HepG2 (cell line): ENCODE measurements at regions not wholly inside any gene's neighbourhood (a gene's known extent, or its start where the extent isn't known, plus 50 kb on each side); places are given as distances from the start of the nearest gene placed in this dataset.

ENCODE experiments used
- ATAC-seq: fragments of 200-7000 bp; cut with Tn5 transposase; 3 replicates; pipeline ENCODE4 v1.9.1; 2020; ENCODE audit warnings: mild to moderate bottlenecking, moderate library complexity
- BruUV-seq: library from RNA; stranded (reverse); fragments of 400-500 nt; replicated peaks from 2 replicates; lab custom pipeline; 2021; lab: Mats Ljungman, UMichigan
- CTCF ChIA-PET: fragments of 300-600 bp; formaldehyde crosslinking; extraction: SDS; loops from one replicate; lab custom pipeline; 2021; ENCODE audit warnings: low total read pairs, inconsistent platforms, low intra/inter-chr PET ratio; lab: Yijun Ruan, JAX
- POLR2A ChIA-PET: fragments of 350-600 bp; sonication (Branson Sonifier 250); formaldehyde crosslinking; loops from one replicate; lab custom pipeline; 2020; ENCODE audit warnings: antibody characterized with exemption, inconsistent platforms; lab: Yijun Ruan, JAX
- DNase-seq: peaks from one replicate; pipeline ENCODE4 v3.0.0-alpha.2; 2015; ENCODE audit warnings: low spot score
- FAIRE-seq: peaks from 3 replicates; lab custom pipeline; 2011; peaks lifted over from hg19 to GRCh38; lab: Jason Lieb, UNC
- H2AFZ ChIP-seq: one replicate; pipeline ENCODE4 v1.6.1; 2011; ENCODE audit warnings: low read length, inconsistent platforms
- H3K27ac ChIP-seq: fragments of 300-600 bp; 3 replicates; pipeline ENCODE4 v1.8.0; 2011; ENCODE audit warnings: mixed run types, mild to moderate bottlenecking, mixed read lengths, low read length, inconsistent platforms; ENCODE audit not compliant: insufficient read depth; ENCODE audit errors: extremely low read length
- H3K27me3 ChIP-seq, 2 experiments: fragments of 200-600 bp in 1 of 2; 2 replicates in 1 of 2; 3 replicates in 1 of 2; pipeline versions ENCODE4 v1.6.0 to v1.8.0; 2011; ENCODE audit warnings: low read length in 2 of 2, mild to moderate bottlenecking in 2 of 2, moderate library complexity in 2 of 2, inconsistent platforms in 1 of 2; ENCODE audit not compliant: insufficient read depth in 2 of 2, control insufficient read depth in 1 of 2
- H3K36me3 ChIP-seq, 2 experiments: fragments of 200-600 bp in 1 of 2; replicated peaks in 1 of 2; 2 replicates in 1 of 2; 3 replicates in 1 of 2; pipeline versions ENCODE4 v1.5.1 to v1.8.0; 2011; ENCODE audit warnings: low read length in 2 of 2, inconsistent platforms in 1 of 2; ENCODE audit not compliant: insufficient read depth in 2 of 2, control insufficient read depth in 1 of 2
- H3K4me1 ChIP-seq: 2 replicates; pipeline ENCODE4 v1.5.1; 2012; ENCODE audit warnings: low read length, inconsistent platforms; ENCODE audit not compliant: insufficient read depth
- H3K4me2 ChIP-seq: 2 replicates; pipeline ENCODE4 v1.6.0; 2011; ENCODE audit warnings: low read depth, low read length, inconsistent platforms
- H3K4me3 ChIP-seq, 3 experiments: fragments of 200-600 bp in 1 of 3; sonication (generic), shearing (Covaris generic) in 1 of 3; replicated peaks in 1 of 3; 2 replicates each; pipeline ENCODE4 v1.5.1; 2011 to 2016; ENCODE audit warnings: low read length in 3 of 3, inconsistent platforms in 2 of 3, low read depth in 2 of 3, mild to moderate bottlenecking in 2 of 3, control low read depth in 1 of 3, mixed read lengths in 1 of 3; ENCODE audit not compliant: insufficient read depth in 1 of 3
- H3K79me2 ChIP-seq: one replicate; pipeline ENCODE4 v1.6.1; 2011; ENCODE audit warnings: low read length, inconsistent platforms; ENCODE audit not compliant: insufficient read depth
- H3K9ac ChIP-seq: 2 replicates; pipeline ENCODE4 v1.6.0; 2011; ENCODE audit warnings: mild to moderate bottlenecking, low read depth, low read length, inconsistent platforms; ENCODE audit not compliant: insufficient read depth
- H3K9me3 ChIP-seq: 2 replicates; pipeline ENCODE4 v1.5.1; 2012; ENCODE audit warnings: mild to moderate bottlenecking, low read length
- H4K20me1 ChIP-seq: 2 replicates; pipeline ENCODE4 v1.6.0; 2011; ENCODE audit warnings: inconsistent platforms, mild to moderate bottlenecking, low read length, moderate library complexity; ENCODE audit not compliant: insufficient read depth
- ATF7-NPFF ChIP-seq: sonication (generic); formaldehyde crosslinking; IDR thresholded peaks from 2 replicates; pipeline ENCODE4 v1.8.1; 2023; ENCODE audit warnings: mild to moderate bottlenecking, low read depth, missing genetic modification reagents, moderate library complexity
- EP300 ChIP-seq, 3 experiments: sonication (generic) in 1 of 3; formaldehyde crosslinking in 1 of 3; IDR thresholded peaks; 2 replicates each; pipeline versions ENCODE4 v1.5.1 to v1.6.1; 2011 to 2020; ENCODE audit warnings: low read depth in 2 of 3, low read length in 2 of 3, borderline replicate concordance in 1 of 3, improper control_type of control experiment in 1 of 3, mild to moderate bottlenecking in 1 of 3, missing genetic modification reagents in 1 of 3, moderate library complexity in 1 of 3
- IRX3 ChIP-seq: sonication (generic); formaldehyde crosslinking; IDR thresholded peaks from 2 replicates; pipeline ENCODE4 v1.8.1; 2023; ENCODE audit warnings: mild to moderate bottlenecking, low read depth, missing genetic modification reagents, borderline replicate concordance
- MAFK ChIP-seq, 2 experiments: IDR thresholded peaks in 1 of 2; conservative IDR thresholded peaks in 1 of 2; 2 replicates each; pipeline ENCODE4 v1.6.1; 2011; ENCODE audit warnings: improper control_type of control experiment in 2 of 2, low read length in 2 of 2
- SNAI1 ChIP-seq: sonication (generic); formaldehyde crosslinking; IDR thresholded peaks from 2 replicates; pipeline ENCODE4 v1.5.0; 2020; ENCODE audit warnings: mild to moderate bottlenecking, missing genetic modification reagents, borderline replicate concordance
- TBX3 ChIP-seq: fragments of 450-650 bp; IDR thresholded peaks from 2 replicates; pipeline ENCODE4 v1.6.1; 2017; ENCODE audit warnings: antibody characterized with exemption, mild to moderate bottlenecking, inconsistent platforms, borderline replicate concordance
- ZBTB40 ChIP-seq, 2 experiments: fragments of 450-650 bp in 1 of 2; sonication (generic) in 1 of 2; formaldehyde crosslinking in 1 of 2; IDR thresholded peaks; 2 replicates each; pipeline versions ENCODE4 v1.6.1 to v1.8.0; 2016 to 2022; ENCODE audit warnings: antibody characterized with exemption in 1 of 2, mild to moderate bottlenecking in 1 of 2, missing genetic modification reagents in 1 of 2
- ZNF282 ChIP-seq: fragments of 450-650 bp; IDR thresholded peaks from 2 replicates; pipeline ENCODE4 v1.6.1; 2018; ENCODE audit not compliant: partially characterized antibody
- ZNF782 ChIP-seq: sonication (generic); formaldehyde crosslinking; IDR thresholded peaks from 2 replicates; pipeline ENCODE4 v1.4.0; 2020; ENCODE audit warnings: missing genetic modification reagents, mild to moderate bottlenecking, borderline replicate concordance
- WGBS: methylation state at CpG from one replicate; pipeline ENCODE4 v1.1.6; 2017; ENCODE audit warnings: low lambda C conversion rate; 5-methylcytosine and 5-hydroxymethylcytosine counted together
- in situ Hi-C: cut with HindIII; loops from 2 replicates; pipeline ENCODE4 v1.10.0; 2017; ENCODE audit warnings: low pct_unique_long_range_greater_than_20kb; ENCODE audit not compliant: extremely low pct_ligation_motif_present
- intact Hi-C: fragments of 100-400 bp; cut with micrococcal nuclease; formaldehyde crosslinking; loops from one replicate; pipeline ENCODE4 v1.10.0; 2022; ENCODE audit not compliant: unreplicated experiment

GRCh38 chr3:150059729-150060128 lies 89.0 kb upstream of the PFN2 start:
- H3K4me3 ChIP-seq: no peak overlapping the region
- H3K36me3 ChIP-seq: no peaks in the 10 kb centered on the region
- H3K27me3 ChIP-seq: peaks cover 0 to 18% of the 10 kb centered on the region in 2 experiments; a peak in 4 of 5 replicates
- no peaks in the 10 kb centered on the region for H3K9me3 ChIP-seq
- 48% methylated on average over 4 of the region's 4 CpGs for WGBS
- no peak overlapping the region for H3K4me2 ChIP-seq
- H3K9ac ChIP-seq: no peak overlapping the region
- TF ChIP-seq MAFK (conservative IDR thresholded peaks at IDR 0.05 in 1 of 2, IDR thresholded peaks at IDR 0.05 in 1 of 2; ENCODE audit: low read length in 2 of 2) (0 out of 4 replicates have a peak, but pooled peaks of 1 of the 2 experiments have one; percentile 1), ZNF782 (no peak)
- in situ Hi-C loops: no loop called here
- FAIRE-seq (no peak), ATAC-seq (no peak), DNase-seq (no peak)
- no TSS peak for BruUV-seq
- intact Hi-C loops: no loop called here
- ChIA-PET POLR2A (no interaction called here), CTCF (no interaction called here)
- no peaks in the 10 kb centered on the region for H3K79me2 ChIP-seq
- no peaks in the 10 kb centered on the region for H3K4me1 ChIP-seq
- H2AFZ ChIP-seq: no peak overlapping the region
- no peak overlapping the region for H3K27ac ChIP-seq
- no peaks in the 10 kb centered on the region for H4K20me1 ChIP-seq

- FAIRE-seq: no peak
- TF ChIP-seq IRX3 (CRISPR knock-in tag) (no peak), TBX3 (no peak), SNAI1 (no peak), ATF7-NPFF (no peak), EP300 (IDR thresholded peaks at IDR 0.05; ENCODE audit: low read depth in 2 of 2, low read length in 2 of 2) (no peak), EP300 (CRISPR knock-in tag; IDR thresholded peaks at IDR 0.05; ENCODE audit: borderline replicate concordance) (no peak), ZBTB40 (IDR thresholded peaks at IDR 0.05) (no peak), ZBTB40 (CRISPR knock-in tag; IDR thresholded peaks at IDR 0.05) (no peak), ZNF282 (no peak)
Measured at GRCh38 chr3:150059241-150059640, 88.5 kb upstream of the PFN2 start.

More at GRCh38 chr3:150059241-150059640, 88.5 kb upstream of the PFN2 start:
- no peak overlapping the region for H3K9ac ChIP-seq
- intact Hi-C loops: no loop called here
- no peak for ATAC-seq
- in situ Hi-C loops: no loop called here
- 60% methylated on average over 5 of the region's 5 CpGs for WGBS
- no peak for DNase-seq
- H2AFZ ChIP-seq: no peak overlapping the region
- no TSS peak for BruUV-seq
- H3K4me3 ChIP-seq: no peak overlapping the region
- ChIA-PET POLR2A (no interaction called here), CTCF (no interaction called here)
- H3K27ac ChIP-seq: no peak overlapping the region
- H3K4me2 ChIP-seq: no peak overlapping the region
- no peaks in the 10 kb centered on the region for H4K20me1 ChIP-seq
- peaks cover 0 to 18% of the 10 kb centered on the region in 2 experiments; a peak in 4 of 5 replicates for H3K27me3 ChIP-seq
- H3K9me3 ChIP-seq: no peaks in the 10 kb centered on the region
- no peaks in the 10 kb centered on the region for H3K4me1 ChIP-seq
- no peaks in the 10 kb centered on the region for H3K79me2 ChIP-seq
- H3K36me3 ChIP-seq: no peaks in the 10 kb centered on the region
